ENCODE measurements at regions not wholly inside any gene's neighbourhood (a gene's known extent, or its start where the extent isn't known, plus 50 kb on each side); places are given as distances from the start of the nearest gene placed in this dataset.

GRCh38 chr3:26196781-26197180 is 406.9 kb downstream of the OXSM start:
- TF ChIP-seq POLR2AphosphoS5 (IDR thresholded peaks at IDR 0.05; ENCODE audit: insufficient read depth in 1 of 2, low read depth in 1 of 2): no peak
- TF ChIP-seq CTCF (IDR thresholded peaks at IDR 0.05): no peak
- TF ChIP-seq POLR2A (IDR thresholded peaks at IDR 0.05): no peak
- H3K9me3 ChIP-seq: no peaks in the 10 kb centered on the region
- H3K4me3 ChIP-seq: no peak overlapping the region
- DNase-seq (ENCODE audit: extremely low spot score in 2 of 2): no peak
- H3K4me1 ChIP-seq: no peaks in the 10 kb centered on the region
- H3K27ac ChIP-seq: no peak overlapping the region
- no peaks in the 10 kb centered on the region for H3K36me3 ChIP-seq
- intact Hi-C loops (cut with DNase I): no loop called here
- H3K27me3 ChIP-seq: no peaks in the 10 kb centered on the region

GRCh38 chr3:26198609-26199008 is 408.7 kb downstream of the OXSM start:
- H3K4me3 ChIP-seq: no peak overlapping the region
- DNase-seq (ENCODE audit: extremely low spot score in 2 of 2): no peak
- H3K4me1 ChIP-seq: no peaks in the 10 kb centered on the region
- H3K27me3 ChIP-seq: no peaks in the 10 kb centered on the region
- no peaks in the 10 kb centered on the region for H3K36me3 ChIP-seq
- no peaks in the 10 kb centered on the region for H3K9me3 ChIP-seq
- intact Hi-C loops (cut with DNase I): no loop called here
- H3K27ac ChIP-seq: no peak overlapping the region
- no peak for TF ChIP-seq POLR2AphosphoS5 (IDR thresholded peaks at IDR 0.05; ENCODE audit: insufficient read depth in 1 of 2, low read depth in 1 of 2)

GRCh38 chr3:26202169-26202568 is 412.3 kb downstream of the OXSM start:
- intact Hi-C loops (cut with DNase I): no loop called here
- no peaks in the 10 kb centered on the region for H3K9me3 ChIP-seq
- H3K4me1 ChIP-seq: no peaks in the 10 kb centered on the region
- H3K27me3 ChIP-seq: no peaks in the 10 kb centered on the region
- H3K36me3 ChIP-seq: no peaks in the 10 kb centered on the region
- DNase-seq (ENCODE audit: extremely low spot score in 2 of 2): no peak
- H3K27ac ChIP-seq: no peak overlapping the region
- TF ChIP-seq CTCF (IDR thresholded peaks at IDR 0.05) (no peak), POLR2AphosphoS5 (IDR thresholded peaks at IDR 0.05; ENCODE audit: insufficient read depth in 1 of 2, low read depth in 1 of 2) (no peak), POLR2A (IDR thresholded peaks at IDR 0.05) (no peak)
- H3K4me3 ChIP-seq: no peak overlapping the region

GRCh38 chr3:26205475-26205874 is 415.6 kb downstream of the OXSM start:
- Histone ChIP-seq H3K4me1 (no peaks in the 10 kb centered on the region), H3K27me3 (no peaks in the 10 kb centered on the region), H3K9me3 (no peaks in the 10 kb centered on the region), H3K27ac (no peak overlapping the region), H3K4me3 (no peak overlapping the region), H3K36me3 (no peaks in the 10 kb centered on the region)
- no peak for TF ChIP-seq POLR2AphosphoS5 (IDR thresholded peaks at IDR 0.05; ENCODE audit: insufficient read depth in 1 of 2, low read depth in 1 of 2)
- no peak for TF ChIP-seq CTCF (IDR thresholded peaks at IDR 0.05)
- TF ChIP-seq POLR2A (IDR thresholded peaks at IDR 0.05): no peak
- intact Hi-C loops (cut with DNase I): no loop called here
- no peak for DNase-seq (ENCODE audit: extremely low spot score in 2 of 2)

GRCh38 chr3:26208201-26208600 is 414.4 kb upstream of the LRRC3B start:
- no peak for TF ChIP-seq POLR2AphosphoS5 (IDR thresholded peaks at IDR 0.05; ENCODE audit: insufficient read depth in 1 of 2, low read depth in 1 of 2)
- no peak for TF ChIP-seq POLR2A (IDR thresholded peaks at IDR 0.05)
- no peak for TF ChIP-seq CTCF (IDR thresholded peaks at IDR 0.05)
- H3K4me1 ChIP-seq: no peaks in the 10 kb centered on the region
- H3K36me3 ChIP-seq: no peaks in the 10 kb centered on the region
- no peaks in the 10 kb centered on the region for H3K27me3 ChIP-seq
- H3K4me3 ChIP-seq: no peak overlapping the region
- intact Hi-C loops (cut with DNase I): no loop called here
- DNase-seq (ENCODE audit: extremely low spot score in 2 of 2): no peak
- no peaks in the 10 kb centered on the region for H3K9me3 ChIP-seq
- no peak overlapping the region for H3K27ac ChIP-seq

GRCh38 chr3:26229801-26230200 is 392.8 kb upstream of the LRRC3B start:
- Histone ChIP-seq H3K4me1 (no peaks in the 10 kb centered on the region), H3K27me3 (no peaks in the 10 kb centered on the region), H3K36me3 (no peaks in the 10 kb centered on the region), H3K9me3 (no peaks in the 10 kb centered on the region), H3K4me3 (no peak overlapping the region), H3K27ac (no peak overlapping the region)
- TF ChIP-seq POLR2AphosphoS5 (IDR thresholded peaks at IDR 0.05; ENCODE audit: insufficient read depth in 1 of 2, low read depth in 1 of 2): no peak
- no peak for TF ChIP-seq POLR2A (IDR thresholded peaks at IDR 0.05)
- intact Hi-C loops (cut with DNase I): no loop called here
- no peak for DNase-seq (ENCODE audit: extremely low spot score in 2 of 2)

Data from vagina (tissue), 2 donors.